GM18907 (cell line): ENCODE measurements at regions not wholly inside any gene's neighbourhood (a gene's known extent, or its start where the extent isn't known, plus 50 kb on each side); places are given as distances from the start of the nearest gene placed in this dataset.

Experiments used
- ATAC-seq: cut with Tn5 transposase; IDR thresholded peaks from one replicate; pipeline ENCODE4 v1.9.1; 2021; ENCODE audit warnings: mild to moderate bottlenecking, moderate library complexity; ENCODE audit not compliant: unreplicated experiment

DNA sequence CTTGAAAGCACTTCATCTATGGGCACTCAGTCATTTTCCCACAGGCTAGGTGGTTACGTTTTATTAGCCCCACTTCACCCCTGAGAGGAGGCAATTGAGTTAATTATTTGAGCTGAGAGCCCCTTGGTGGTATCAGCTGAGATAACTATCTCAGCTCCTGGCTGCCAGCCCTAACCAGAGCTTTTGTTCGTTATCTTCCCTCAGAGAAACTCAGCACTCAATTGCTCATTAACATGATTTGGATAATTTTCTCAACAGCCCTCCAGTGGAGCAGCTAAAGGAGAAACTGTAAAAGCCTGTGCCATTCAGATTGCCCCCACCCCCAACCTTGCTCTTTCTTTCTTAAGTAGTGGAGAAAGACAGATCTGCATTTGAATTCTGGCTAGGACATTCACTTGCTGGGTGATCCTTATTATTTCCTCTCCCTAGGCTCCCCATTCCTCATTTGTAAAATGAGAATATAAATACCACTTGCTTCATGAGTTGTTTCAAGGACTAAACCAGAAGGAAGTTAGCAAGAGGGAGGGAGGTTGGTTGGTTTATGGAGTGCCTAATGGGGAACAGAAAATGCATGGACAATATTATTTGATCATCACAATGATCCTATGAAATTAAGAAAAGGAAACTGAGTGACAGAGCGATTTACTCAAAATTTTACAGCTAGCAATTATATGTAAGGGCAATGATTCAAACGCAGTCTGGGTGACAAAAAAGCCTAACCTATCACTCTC is 218.7 kb upstream of the FGGY start:
- ATAC-seq = no peak

DNA sequence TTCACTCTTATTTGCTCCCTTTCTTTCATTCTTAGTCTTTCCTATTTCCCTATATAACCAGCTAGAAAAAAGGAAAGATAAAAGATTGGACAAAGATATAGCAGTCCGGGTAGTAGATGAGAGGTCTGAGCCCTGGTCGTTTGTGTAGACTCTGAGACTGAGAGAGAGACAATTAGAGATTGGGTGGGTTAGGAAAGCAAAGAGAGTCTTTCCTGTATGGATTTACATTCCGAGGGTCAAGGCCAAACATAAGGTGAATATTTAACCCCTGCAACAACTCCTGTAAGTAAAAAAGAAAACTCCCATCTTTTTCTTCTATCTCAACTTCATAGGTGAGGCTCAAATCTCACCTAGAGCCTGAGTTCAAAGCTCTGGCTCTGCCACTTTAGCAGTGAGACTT is 218.0 kb upstream of the FGGY start:
- no peak for ATAC-seq

DNA sequence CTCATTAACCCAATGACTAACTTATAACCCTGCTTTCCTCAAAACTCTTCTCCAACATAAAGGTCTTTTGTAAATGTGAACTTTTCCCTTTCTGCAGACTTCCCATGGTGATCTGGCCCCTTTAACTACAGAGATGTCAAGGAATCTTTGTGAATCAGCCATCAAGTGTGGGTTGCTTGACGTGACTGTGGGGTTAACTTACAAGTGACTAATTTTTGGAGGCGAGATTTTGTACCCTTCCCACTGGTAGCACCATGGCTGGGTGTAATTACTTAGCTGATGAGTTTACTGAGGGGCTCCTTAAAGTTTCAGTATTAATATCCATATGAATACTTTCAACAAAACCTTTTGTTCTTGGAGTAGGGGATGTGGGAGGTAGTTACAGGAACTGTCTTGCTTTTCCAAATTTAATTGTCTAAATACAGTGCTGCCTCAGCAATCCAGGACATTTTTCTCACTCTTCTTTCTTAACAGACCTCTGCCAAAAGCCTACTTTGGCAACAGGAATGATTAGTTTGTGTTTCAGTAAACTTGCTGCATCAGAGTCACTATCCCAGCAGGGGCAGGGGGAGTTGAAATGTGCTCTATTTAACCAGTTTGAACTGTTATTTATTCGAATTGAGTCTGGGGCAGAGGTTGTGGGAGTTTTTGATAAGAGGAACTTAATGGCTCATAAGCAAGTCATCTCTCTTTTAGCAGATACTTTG is 217.3 kb upstream of the FGGY start:
- ATAC-seq = no peak

DNA sequence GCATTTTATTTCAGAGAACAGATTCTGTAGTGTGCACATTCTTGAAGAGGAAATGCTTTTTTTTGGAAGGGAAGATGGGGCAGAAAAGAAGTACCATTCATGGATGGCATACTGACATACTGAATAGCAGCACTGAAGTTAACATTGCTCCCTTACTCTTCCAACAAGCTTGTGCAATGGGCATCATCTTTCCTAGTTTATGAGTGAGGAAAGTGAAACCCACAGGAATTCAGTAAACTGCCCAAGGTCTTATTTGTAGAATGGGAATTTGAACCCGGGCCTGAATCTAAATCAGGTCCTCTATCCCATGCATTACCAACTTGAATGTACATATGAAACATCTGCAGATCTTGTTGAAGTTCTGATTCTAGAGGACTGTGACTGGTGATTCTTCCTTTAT is 215.7 kb upstream of the FGGY start:
- ATAC-seq = no peak

DNA sequence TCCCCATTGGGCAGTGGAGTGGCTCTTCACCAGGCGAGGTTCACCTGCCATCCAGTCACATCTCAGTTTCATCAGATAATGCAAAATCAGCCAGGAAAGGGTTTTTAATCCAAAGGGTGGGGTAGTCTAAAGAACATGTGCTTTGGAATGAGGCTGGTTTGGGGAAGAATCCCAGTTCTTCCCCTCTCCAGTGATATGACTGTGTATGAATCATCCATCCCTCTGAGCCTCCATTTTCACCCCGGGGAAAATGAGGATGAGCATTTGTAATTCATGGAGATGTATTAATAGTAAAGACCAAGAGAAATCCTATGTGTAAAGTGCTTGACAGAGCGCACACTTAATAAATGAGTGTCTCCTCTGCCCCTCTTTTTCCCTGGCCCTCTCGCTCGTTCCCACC is 215.1 kb upstream of the FGGY start:
- no peak for ATAC-seq

DNA sequence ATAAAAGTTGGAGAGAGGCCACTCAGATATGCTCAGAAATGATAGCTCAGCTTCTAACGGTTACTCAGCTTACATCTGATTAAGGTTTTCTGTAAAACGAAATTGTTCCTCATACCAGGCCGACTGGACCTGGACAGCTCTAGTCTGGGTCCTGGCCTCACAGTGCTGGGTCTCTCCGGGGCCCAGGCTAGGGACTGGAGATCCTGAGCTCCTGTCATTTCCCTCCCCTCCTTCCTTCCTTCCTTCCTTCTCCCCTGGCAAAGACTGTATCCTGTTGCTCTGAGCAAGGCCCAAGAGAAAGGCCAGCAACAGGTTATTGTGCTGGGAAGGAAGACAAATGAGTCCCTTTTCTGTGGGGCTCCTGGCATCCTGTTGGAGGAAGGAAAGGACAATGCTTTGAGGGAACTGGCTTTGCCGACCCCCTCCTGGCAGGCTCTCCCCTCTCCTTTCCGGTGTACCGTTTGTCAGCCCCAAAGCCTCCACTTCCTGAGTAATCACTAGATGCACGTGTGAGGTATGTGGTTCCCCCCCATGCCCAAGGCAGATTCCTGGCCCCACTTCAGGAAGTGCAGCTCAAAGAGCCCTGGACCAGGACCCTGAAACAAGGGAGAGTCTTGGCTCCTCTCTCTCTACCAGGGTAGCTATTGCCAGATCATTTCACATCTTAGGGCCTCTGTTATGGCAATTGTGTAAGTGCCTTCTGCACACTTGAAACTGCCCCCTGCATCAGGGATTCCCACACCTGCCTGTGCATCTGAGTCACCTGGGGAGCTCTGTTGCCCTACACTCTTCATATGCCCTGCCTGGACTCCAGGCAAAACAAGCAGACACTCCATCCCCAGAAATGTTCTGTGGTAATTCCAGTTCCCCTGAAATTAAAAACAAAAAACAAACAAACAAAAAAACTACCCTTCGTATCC is 212.7 kb upstream of the FGGY start:
- ATAC-seq = no peak

DNA sequence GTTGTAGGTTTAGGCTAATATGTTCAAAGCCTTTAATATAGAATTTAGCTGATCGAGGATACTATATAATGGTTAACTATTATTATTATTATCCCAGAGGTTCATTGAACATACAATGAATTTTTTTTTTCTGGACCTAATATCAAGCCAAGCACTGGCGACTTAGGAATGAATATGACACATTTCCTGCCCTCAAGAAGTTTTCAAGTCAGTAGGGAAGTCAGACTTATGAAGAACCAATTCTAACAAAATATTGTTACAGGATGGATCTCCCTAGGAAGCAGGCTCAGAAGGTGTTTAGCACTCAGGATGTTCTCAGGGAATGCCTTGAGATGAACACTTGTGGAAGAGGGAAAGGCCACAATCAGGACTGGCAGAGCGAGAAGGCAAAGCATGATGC is 211.8 kb upstream of the FGGY start:
- ATAC-seq = no peak

DNA sequence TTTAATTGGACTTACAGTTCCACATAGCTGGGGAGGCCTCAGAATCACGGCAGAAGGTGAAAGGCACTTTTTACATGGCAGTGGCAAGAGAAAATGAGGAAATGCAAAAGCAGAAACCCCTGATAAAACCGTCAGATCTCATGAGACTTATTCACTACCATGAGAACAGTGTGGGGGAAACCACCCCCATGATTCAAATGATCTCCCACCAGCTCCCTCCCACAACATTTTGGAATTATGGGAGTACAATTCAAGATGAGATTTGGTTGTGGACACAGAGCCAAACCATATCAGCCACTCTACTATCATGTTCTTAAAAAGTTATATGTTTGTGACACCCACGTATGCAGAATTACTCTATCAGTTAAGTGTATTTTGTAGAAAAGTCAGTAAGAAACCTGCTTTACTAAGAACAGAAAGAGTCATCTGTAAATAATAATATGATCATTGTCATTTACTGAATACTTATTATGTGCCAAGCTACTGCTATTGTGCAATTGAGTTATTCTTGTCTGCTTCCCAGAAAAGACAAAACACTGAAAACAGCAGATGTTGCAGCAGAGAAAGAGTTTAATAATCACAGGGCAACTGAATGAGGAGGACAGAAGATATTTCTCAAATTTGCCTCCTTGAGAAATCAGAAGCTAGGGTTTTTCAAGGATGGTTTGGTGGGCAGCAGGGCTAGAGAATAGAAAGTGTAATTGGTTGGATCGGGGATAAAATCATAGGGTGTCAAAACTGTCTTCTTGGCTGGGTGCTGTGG is 207.7 kb upstream of the FGGY start:
- no peak for ATAC-seq

DNA sequence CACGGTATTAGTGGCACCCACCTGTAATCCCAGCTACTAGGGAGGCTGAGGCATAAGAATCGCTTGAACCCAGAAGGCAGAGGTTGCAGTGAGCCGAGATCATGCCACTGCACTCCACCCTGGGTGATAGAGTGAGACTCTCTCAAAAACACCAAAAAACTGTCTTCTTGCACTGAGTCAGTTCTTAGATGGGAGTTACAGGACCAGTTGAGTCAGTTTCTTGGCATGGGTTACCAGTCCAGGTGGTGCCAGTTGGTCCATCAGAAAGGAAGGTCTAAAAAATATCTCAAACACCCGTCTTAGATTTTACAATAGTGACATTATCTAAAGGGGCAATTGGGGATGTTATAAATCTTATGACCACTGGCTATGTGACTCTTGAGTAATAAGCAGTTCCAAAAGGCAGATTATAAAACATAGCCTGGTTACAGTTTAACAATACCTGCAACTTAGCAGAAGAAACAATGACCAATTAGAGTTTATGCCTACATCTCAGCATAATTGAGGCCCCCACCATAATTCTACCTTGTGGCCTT is 206.9 kb upstream of the FGGY start:
- no peak for ATAC-seq

DNA sequence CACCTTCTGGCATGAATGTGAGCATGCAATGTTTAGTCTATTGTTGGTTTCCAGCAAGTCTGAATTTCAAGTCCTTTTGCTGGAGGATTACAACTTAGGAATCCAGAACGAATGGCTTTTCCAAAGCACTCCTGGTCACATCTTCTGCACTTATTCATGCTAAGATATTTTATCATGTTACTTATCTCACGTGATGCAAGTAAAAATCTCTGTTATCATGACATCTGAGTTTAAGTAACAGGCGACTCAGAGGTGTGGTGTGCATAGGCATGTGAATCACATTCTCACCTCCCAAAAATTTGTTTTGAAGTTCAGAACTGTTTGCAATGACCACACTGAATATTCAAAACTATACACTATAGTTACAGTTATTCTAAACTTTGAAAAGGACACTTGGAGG is 204.8 kb upstream of the FGGY start:
- ATAC-seq = no peak

DNA sequence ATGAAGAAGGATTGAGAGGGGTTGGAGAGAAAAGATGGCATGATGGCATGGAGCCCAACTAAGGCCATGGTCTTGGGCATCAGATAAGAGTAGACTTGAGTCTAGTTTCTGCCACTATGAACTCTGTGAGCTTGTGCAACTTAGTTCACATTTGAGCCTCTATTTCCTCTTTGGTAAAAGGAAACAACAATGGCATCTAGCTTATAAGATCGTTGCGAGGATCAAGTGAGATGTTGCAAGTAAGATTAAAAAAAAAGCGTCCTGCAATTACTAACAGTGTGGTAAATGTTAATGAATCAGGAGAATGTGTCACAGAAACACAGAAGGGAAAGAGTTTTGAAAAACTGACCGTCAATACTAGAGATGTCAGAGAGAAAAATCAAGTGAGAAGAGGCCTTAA is 202.9 kb upstream of the FGGY start:
- no peak for ATAC-seq

DNA sequence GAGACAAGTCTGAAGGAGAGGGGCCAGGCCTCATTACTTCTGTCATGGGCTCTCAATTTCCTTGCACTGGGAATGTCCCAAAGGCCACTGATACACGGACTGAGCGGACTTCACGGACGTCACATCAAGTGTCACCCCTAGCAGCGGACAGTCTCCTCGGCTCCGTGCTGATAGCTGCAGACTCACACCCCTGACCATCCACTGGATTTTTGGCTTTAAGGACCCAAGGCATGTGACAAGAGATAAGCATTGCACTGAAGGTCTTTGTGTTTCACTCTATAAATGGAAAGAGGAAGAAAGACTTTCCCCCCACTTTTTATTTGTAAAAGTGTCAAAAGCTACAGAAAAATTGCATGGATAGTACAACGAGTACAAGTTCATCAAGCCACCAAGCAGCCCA is 200.4 kb upstream of the FGGY start:
- ATAC-seq = no peak

DNA sequence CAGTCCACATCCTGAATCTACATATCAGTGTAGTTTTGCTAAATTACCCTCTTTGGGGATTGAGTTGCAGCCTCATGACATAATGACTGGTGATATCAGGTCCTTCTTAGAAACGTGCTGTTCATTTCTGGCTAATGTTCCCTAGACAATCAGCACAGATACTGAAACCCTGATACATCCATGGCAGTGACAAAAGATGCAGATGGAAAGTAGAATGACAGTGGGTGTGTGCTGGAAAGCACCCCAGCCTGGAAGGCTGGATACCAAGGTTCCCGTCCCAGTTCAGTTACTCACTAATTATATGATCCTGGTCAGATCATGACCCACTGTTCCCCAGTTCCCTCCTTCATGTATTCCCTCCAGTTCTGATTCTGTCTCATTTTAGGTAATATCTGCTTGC is 198.2 kb upstream of the FGGY start:
- ATAC-seq = no peak

DNA sequence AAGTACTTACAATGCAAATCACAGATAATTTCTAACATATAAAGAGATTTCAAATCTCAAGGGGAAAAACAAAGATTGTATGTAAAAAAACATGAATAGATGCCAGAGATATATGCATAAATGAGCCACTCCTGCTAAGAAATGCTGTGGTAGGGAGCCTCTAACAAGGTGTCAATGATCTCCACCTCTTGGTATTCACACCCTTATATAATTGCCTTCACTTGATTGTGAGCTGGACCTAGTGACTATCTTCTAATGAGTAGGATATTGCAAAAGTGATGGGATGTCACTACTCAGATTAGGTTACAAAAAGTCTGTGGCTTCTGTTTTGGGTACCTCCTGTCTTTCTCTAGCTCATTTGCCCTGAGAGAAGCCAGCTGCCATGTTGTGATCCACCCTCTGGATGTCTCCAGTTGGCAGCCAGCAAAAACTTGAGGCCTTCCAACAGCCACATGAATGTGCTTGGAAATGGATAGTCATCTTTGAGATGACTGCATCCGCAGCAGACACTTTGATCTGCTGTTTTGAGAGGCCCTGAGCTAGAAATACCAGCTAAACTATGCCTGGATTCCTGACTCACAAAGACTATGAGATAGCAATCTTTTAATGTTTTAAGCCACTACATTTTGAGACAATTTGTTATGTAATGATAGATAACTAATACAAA is 196.1 kb upstream of the FGGY start:
- ATAC-seq = no peak

DNA sequence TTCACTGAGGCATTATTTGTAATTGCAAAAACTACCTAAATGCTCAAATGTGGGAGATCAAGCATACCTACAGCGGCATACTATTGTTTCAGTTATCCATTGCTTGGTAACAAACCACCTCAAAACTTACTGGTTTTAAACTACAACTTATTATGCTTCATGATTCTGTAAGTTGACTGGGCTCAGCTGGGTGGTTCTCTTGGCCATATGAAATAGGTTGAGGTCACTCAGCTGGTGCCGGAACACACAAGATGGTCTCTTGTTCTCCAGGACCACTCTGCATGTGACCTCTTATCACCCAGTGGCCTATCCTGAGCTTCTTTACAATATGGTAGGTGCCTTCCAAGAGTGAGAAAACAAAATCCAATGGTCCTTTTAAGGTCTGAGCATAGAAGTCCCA is 195.4 kb upstream of the FGGY start:
- ATAC-seq = no peak

DNA sequence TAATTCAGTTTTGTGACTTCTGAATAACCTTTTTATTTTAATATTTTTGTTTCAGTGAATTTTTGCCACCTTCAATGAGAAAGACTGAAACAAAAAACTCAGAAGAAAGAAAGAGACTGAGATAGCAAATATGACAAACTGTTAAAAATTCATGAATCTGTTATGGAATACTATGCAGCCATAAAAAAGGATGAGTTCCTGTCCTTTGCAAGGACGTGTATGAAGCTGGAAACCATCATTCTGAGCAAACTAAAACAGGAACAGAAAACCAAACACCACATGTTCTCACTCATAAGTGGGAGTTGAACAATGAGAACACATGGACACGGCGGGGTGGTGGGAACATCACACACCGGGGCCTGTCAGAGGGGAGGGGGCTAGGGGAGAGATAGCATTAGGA is 193.4 kb upstream of the FGGY start:
- no peak for ATAC-seq

DNA sequence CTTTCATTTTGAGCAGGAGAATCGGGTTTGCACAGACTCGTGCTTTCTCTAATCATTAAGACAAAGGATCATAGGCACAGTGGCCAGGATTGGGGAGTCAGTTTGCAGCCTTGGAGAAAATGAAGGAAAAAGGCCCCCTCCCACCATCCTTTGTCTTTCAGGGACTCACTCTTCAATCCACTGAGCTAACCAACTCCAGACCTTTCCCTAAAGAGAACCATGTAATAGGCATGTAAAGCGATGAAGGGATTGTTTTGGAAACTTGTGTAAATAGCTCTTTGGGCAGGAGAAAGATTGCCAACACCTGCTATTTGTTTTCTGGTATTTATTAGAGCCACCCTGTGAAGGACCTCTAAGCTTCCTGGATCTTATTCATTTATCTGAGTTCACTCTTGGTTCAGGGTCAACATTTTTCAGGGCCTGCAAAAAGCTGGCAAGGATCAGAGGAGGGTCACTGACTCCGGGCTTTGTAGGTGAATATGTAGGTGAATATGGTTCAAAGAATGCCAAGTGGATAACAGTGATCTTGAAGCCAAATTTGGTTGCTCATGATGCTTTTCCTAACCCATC is 192.6 kb upstream of the FGGY start:
- ATAC-seq = no peak

DNA sequence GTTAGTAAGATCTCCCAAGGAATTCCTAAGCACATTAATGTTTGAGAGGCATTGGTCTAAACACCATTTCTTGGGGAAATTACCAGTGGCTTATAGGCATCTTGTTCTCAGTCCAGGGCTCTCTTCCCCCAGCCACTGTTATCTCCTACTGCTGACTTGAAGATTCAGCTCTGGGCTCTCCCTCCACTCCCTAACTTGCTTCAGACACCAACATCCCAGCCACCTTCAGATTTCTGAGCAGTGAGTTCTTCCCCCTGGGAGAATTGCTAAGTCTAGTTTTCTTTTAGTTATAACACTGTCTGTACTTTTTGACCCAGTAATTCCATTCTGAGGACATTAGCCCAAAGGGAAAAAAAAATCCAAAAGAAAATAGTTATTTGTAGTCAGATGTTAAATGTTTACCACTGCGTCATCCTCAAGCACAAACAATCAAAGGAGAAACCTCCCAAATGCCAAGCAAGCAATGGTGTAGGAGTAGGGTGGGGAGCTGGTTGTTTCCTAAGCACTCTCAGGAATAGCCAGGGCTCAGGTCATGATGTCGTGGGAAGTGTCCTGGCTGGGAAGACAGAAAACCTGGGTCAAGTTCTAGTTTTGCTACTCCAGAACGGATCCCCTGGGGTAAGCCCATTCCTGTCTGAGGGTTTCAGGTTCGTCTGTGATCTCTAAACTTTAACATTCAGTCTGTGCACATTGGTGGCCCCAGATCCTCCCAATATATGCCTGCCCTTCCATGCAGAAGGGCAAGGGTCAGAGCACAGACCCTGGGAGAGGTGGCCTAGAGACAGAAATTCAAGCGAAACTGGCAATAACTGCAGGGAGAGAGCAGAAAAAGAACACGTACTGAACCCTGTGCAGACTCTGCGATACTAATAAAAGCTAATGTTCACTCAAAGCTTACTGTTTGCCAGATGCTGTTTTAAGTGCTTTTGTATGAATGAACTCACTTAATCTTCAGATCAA is 191.1 kb upstream of the FGGY start:
- no peak for ATAC-seq

DNA sequence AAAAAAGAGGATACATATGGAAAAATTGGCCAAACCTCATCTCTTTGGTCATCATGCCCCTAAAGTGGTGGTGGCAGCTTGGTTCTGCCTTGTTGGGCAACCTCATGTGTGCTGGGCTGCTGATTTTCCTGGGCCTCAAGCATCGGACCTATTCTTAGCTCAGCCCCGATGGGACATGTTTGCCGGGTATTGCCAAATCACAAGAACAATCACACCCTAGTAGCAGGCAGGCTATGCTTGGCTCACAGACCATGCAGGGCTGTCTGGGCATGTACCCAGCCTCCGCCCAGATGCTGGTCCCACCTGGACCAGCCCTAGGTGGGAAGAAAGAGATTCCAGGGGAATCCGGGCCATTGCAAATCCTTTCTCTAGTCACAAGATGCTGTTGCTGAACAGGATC is 189.4 kb upstream of the FGGY start:
- ATAC-seq = no peak
